HG02840 (cell line): ENCODE measurements at regions not wholly inside any gene's neighbourhood (a gene's known extent, or its start where the extent isn't known, plus 50 kb on each side); places are given as distances from the start of the nearest gene placed in this dataset.

Experiments used
- ATAC-seq: cut with Tn5 transposase; IDR thresholded peaks from one replicate; pipeline ENCODE4 v1.9.1; 2021; ENCODE audit warnings: mild to moderate bottlenecking, moderate library complexity, moderate number of reproducible peaks; ENCODE audit not compliant: unreplicated experiment, low FRiP score

DNA sequence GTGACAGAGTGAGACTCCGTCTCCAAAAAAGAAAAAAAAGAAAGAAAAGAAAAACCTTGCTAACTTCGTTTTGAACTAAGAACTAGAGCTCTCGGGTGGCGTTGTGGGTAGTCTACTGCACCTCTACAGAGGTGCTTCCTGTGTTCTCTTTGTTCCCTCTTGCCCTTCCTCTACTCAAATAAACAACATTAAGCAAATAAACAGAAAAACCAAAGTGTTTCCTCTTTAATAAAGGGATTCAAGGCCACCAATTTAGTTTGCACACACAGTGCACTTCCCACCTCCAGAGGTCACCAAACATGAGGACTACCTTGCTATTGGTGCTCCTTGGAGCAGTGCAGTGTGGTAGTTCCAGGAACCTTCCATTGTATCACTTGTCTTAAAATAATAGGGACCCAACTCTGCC, 354.2 kb upstream of the TBL1XR1 start:
- ATAC-seq: no peak

DNA sequence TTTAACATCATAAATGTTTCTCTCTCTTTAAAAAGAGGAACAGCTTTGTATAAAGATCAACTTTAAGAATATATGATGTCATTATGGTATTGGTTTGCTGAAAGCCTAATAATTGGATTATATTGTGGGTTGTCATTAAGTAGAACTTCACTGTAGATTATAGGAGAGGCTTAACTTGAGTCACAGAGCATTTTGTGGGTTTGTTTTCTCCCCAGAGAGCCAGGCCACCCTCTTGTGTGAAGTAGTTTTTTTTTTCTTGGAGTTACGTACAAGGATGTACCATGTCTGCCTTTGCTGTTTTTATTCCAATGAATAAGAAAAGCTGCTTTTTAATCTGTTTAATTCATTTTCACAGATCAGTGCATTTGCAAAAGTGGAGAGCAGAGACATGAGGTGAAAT, 354.8 kb upstream of the TBL1XR1 start:
- ATAC-seq: no peak

GRCh38 chr3:177553012-177553411, 355.7 kb upstream of the TBL1XR1 start:
- ATAC-seq: no peak

GRCh38 chr3:177553579-177553978, 356.3 kb upstream of the TBL1XR1 start:
- ATAC-seq: no peak

DNA sequence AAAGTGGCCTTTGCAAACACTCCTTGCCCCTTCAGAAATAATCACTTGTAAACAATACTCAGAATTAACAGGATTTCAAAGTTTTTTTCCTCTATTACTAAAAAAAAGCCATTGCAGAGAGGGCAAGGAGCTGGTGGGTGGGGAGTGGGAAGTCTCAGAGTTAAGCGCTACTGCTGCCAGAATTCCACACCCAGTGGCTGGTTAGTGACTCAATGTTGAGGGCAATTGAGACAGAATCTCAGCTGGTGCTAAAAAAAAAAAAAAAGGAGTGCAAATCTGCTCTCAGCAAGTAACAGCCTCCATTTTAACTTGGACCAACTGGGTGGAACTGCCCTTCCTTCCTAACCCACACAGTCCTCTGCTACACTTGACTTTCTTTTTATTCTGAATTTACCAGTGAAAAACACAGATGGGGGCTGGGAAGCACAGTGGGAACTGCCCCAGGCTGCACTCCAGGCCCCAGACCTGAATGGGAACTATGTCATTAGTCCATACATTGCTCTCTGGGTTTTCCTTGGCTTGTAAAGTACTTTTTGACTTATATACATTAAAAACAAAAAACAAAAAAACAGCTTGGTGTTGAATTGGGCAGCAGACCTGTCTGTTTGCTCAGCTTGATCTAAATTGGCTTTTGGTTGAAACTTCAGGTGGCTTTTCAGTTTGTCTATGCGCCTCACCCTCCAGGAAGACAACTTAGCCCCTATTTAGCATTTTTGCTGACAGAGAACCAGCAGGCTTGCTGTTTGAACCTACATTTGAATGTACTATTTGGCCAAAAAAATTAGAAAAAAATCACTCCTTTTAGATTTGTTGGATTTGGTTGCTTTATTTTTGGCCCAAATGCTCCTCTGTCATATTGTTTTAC, 357.8 kb upstream of the TBL1XR1 start:
- ATAC-seq: no peak

DNA sequence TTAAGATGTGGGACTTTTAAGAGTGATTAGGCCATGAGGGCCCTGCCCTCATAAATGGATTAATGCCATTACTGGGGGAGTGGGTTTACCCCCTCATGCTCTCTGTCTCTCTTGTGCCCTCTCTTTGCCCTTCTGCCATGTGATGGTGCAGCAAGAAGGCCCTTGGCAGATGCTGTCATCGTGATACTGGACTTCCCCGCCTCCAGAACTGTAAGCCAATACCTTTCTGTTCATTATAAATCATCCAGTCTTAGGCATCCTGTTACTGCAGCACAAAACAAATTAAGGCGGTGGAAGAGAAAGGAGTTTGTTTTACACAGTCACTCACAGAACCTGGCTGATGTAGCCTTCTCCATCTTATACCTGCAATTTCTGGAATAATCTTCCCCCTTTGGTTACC, 360.3 kb upstream of the TBL1XR1 start:
- ATAC-seq: no peak

DNA sequence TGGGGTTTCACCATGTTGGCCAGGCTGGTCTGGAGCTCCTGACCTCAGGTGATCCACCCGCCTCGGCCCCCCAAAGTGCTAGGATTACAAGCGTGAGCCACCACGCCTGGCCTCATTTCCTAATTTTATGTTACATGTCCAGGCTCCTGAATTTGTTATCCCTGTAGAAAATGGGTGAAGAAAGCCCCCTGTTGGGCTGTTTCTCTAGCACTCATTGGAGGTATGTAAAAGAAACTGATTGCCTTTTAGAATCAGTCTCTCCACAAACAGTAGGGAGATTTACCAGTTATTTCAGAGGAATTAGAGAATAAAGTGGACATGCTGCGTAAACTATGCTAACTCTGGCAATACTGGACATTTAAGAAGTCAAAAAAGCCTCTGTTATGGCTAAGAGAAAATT, 364.1 kb upstream of the TBL1XR1 start:
- no peak for ATAC-seq

- ATAC-seq: no peak
These were observed 364.6 kb upstream of the TBL1XR1 start for GRCh38 chr3:177561769-177562392.

GRCh38 chr3:177563243-177563780, 366.0 kb upstream of the TBL1XR1 start:
- no peak for ATAC-seq

GRCh38 chr3:177563792-177564191, 366.5 kb upstream of the TBL1XR1 start:
- ATAC-seq: no peak

GRCh38 chr3:177565981-177566380, 368.7 kb upstream of the TBL1XR1 start:
- ATAC-seq: no peak

- no peak for ATAC-seq
These were observed 370.6 kb upstream of the TBL1XR1 start for GRCh38 chr3:177567833-177568232.

DNA sequence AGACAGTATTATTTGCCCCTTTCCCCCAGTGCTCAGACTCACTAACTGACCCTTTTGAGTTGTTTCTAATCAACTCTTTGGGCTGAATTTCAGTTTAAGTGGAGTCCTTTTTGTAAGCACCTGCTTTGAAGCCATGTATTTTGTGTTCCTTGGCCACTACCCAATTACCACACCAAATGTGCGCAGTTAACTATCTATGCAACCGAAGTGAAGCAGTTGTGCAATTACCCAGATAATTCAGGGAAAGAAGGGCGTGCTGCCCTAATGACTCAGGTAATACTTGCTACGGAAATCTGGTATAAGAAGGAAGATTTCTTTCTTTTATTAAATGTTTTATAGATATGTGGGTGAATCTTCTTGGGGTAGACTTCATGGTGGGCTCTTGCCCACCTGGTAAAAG, 371.9 kb upstream of the TBL1XR1 start:
- no peak for ATAC-seq

GRCh38 chr3:177569875-177570657, 372.8 kb upstream of the TBL1XR1 start:
- no peak for ATAC-seq

GRCh38 chr3:177571271-177571943, 374.1 kb upstream of the TBL1XR1 start:
- ATAC-seq: no peak

GRCh38 chr3:177571944-177572315, 374.6 kb upstream of the TBL1XR1 start:
- ATAC-seq: no peak

DNA sequence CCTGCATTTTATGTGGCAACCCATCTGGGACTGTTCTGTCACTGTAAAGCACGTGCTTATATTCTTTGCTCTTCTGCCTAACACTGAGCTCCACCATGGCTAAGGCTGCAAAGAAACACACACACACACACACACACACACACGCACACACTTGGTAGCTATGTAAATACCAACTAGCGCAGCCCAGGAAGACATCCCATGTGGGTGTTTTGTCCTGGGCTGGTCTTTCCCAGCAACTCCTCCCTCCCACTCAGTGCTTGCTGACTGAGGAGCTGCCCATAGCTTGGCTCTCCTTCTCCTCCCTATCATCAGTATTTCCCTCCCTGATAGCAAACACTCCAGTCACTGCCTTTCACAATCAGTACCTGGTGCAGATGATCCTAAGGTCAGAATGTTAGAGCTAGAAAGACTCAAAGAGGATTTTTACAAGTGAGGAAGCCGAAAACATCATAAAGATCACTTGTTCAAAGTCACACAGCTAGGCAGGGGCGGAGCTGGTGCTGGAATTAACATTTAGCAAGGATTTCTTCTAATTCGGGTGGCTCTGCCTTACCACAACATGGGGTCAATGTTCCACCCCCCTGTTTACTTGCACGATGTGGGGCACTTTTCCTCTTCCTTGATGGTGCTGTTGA, 377.1 kb upstream of the TBL1XR1 start:
- ATAC-seq: no peak

DNA sequence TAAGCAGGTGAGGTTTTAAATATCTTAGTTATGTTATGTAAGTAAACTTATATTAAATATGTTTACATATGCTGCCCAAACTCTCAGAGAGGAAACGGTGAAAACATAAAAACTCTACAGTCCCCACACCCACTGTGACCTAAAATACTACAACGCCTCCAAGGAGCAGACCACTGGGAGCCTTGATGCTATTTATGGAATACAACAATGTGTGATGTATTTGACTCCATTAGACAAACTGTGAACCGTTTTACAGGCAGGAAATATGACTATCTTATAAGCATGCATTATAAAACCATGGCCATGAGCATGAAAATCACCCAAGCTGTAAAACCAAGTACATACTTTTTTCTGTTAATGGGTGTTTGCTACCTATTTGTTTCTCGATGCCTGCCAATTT, 379.5 kb upstream of the TBL1XR1 start:
- no peak for ATAC-seq

DNA sequence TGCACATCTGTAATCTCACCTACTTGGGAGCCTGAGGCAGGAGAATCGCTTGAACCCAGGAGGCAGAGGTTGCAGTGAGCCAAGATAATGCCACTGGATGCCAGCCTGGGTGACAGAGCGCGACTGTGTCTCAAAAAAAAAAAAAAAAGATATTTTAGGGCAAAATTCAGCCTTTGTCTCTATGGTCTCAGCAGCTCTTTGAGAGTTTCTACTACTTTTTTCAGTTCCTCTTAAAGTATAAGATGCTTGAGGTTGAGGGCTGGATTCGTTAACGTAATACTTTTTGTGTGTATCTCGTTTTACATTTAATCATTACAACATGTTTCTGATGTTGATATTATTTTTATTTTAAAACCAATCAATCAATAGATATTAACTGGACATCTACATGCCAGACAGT, 381.2 kb upstream of the TBL1XR1 start:
- no peak for ATAC-seq

- ATAC-seq: no peak
These were observed 382.1 kb upstream of the TBL1XR1 start for GRCh38 chr3:177579419-177579818.
